DMS153 (cell line): ENCODE measurements at regions not wholly inside any gene's neighbourhood (a gene's known extent, or its start where the extent isn't known, plus 50 kb on each side); places are given as distances from the start of the nearest gene placed in this dataset.

Experiments used
- DNase-seq: peaks from one replicate; lab custom pipeline; 2025; lab: John Stamatoyannopoulos, UW

DNA sequence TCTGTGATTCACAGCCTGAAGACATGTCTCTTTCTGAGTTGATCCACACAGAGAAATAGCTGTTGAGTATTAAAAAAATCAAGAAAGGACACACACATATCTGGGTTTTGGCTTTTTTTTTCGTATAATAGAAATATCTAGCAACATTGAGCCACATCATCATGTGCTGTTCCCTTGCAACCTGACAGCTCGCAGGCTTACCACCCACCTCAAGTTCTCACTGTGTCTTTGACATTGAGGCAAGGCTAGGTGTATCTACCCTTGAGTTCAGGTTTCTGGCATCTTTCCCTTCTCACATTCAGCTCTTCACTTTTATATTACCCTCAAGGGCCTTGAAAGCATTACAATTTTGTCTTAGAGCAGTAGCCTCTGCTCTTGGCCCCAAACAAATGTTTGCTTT is 490.3 kb upstream of the KIRREL3 start:
- no peak for DNase-seq

DNA sequence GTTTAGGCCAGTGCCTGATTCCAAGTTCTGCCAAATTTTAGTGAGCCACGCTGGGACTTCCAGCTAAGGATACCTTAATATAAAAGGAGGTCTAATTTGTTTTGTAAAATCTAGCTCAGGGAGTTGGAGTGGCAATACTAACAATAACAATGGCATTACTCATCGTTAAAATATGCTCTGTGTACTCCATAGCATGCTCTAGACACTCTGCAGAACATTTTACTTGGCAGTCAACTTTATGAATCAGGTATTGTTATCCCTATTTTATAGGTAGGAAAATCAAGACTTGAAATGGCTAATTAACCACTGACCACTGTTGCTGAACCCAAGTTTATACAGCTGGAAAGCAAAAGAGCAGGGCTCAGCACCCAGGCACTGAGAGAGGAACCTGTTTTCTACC is 485.0 kb upstream of the KIRREL3 start:
- peak; percentile 27 for DNase-seq

DNA sequence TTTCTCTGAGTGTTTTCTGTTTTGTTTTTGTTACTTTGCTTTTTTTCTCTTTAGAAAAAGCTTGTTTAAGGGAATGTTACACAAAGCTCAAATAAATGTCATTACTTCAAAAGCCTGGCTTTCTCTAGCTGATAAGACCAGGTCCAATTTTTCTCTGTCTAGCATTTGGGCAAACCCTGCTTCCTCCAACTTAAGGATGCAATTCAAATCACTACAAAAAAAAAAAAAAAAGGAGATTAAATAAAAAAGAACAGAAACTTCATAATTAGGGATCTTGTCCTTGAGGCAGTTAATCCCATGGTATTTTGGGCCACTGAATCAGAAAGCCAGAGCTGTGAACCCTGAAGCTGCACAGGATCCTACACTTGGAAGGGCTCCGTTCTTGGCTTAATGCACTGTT is 480.8 kb upstream of the KIRREL3 start:
- DNase-seq = no peak

DNA sequence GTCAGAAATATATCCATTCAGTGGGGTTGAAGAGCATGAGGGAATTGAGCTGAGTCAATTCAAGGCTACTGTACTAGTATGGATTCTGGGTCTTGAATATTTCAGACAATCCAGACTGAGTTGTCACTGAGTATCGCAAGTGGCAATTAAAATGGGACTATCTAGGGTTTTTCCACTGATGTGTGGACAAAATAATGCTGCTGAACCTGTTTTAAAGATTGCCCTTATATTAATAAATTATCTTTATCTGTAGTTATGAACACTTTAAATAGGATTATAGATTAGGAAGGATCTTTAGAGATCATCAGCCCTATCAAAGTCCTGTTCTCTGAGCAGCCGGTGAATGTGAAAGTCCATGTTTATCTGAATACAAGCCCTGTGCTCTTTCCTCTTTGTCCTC is 478.3 kb upstream of the KIRREL3 start:
- no peak for DNase-seq

DNA sequence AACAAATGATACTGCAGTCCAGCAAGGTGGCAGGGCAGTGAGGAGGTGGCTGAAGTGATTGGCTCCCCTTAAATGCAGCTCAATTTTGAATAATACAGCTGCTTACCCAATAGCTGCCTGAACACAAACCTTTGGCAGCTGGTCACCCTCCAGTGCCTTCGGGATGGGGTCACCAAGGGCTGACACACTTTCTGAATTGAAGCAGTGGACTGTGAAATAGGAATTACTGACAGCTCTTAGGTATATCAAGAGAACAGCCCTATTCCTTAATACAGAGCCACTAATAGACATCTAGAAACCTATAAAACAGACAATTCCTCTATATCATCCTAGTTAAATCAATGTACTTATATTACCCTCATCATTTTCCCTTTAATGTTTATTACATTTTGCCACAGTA is 474.2 kb upstream of the KIRREL3 start:
- no peak for DNase-seq

DNA sequence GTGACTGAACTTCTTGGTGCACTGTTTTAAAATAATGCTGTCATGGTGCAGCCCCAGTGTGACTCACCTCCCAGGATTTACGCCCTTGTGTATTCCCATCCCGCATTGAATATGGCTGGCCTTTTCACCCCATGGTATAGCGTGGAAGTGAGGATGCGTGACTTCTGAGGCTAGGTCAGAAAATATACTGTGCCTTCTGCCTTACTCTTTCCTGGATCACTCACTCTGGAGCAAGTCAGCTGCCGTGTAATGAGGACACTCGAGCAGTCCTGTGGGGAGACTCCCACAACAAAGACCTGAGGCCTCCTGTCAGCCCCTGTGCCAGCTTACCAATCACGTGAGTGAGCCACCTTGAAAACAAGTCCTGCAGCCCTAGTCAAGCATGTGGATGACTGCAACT is 471.9 kb upstream of the KIRREL3 start:
- no peak for DNase-seq

DNA sequence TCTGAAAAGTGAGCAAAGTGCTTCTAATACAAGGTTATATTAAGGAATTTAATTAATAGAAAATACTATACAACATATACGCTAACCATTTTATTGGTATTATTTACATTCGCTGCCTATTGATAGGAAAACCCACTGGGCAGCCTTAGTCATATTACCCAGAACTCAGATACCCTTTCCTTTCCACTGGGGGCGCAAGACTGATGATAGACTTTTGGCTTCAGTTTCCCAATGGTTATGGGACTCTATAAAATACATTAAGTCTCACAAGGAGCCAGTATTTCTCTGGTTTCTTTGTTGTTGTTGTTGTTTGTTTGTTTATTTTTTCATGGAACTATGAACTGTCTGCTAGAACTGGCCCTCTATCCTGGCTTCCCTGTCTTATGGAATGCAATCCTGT is 471.1 kb upstream of the KIRREL3 start:
- no peak for DNase-seq

DNA sequence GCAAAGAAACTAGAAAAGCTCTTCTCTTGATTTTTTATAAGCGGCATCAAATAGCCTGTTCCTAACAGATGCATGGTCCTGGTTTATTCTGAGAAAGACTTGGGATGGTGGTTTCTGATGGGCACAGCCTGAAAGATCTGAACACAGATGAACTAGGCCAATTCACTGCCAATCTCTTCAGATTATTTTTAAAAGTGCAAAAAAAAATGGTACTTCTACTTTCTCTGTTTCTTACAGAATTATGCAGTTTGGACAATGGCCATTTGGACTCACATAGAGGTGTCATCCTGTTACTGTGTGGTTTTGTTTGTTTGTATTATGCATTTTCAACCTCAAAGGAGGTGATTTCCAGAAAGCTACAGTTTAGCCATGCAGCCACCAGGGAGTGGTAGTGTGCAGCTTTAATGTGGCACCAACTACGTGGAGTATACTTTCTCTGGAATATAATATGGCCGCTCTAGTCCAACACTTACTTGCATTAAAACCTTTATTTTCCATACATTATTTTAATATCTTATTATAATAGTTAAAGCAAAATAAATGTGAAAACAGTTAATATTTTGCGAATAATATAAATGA is 469.8 kb upstream of the KIRREL3 start:
- no peak for DNase-seq

DNA sequence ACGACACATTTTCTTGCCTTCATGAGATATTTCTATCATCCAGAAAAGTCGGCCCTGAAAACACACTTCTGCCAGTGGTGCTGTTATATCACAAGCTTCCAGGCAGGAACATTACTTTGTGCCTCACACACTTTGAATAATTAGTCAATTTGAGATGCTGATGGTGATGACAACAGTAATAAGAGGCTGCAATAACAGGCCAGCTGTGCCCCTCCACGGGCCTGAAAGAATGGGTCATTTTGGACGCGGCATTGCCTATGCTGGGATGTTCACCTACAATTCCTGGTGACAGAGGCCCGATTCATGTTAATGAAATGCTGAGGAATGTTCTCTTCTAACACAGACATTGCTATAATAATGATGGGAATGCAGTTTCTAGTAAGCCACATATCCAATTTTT is 463.8 kb upstream of the KIRREL3 start:
- no peak for DNase-seq

DNA sequence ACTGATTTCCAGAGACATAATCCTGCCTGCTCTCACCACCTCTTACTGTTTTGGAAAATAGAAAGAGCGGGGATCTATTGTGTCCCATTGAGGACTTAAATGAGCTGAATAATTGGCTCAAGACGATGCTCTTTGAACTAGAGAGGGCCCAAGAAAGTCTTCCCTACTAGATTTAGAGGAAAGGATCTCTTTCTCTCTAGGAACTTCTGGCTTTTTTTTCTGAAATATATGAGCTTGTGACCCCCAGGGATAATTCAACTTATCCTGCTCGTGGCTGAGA is 461.4 kb upstream of the KIRREL3 start:
- no peak for DNase-seq

DNA sequence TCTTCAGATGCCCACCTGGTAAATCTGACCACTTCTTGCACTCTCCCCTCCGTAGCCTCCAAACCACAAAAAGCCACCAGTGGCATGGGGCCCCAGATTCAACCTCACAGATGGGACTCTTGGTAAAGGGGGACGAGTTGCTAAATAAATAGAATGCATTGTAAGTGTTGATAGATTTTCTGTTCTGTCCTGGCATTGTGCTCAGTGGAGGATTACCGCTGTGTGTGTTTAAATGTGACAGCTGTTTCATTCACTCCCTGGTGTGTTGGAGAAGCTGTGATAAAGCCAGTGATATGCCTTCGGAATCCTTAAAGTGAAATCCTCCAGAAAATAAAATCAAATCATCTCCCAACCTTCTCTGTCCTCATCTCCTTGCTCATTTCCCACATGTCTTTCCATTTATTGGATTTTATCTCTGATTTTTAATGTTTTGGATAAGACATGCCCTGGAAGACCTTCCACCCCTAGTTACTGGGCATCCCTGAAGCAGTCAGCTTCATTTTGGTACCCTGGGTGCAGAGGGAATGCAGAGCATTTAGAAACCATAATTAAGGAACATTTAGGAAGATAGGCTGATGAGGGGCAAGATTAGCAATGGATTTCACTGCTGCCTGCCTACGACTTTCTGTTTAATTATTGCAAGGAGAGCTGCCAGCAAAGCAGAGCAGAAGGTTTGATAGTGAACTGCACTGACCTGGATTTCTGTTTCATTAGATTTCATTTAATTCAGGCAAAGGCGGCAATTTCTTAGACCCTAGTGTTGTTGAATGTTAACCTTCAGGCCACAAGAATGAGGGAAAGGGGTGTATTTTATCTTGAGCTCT is 460.9 kb upstream of the KIRREL3 start:
- DNase-seq = peak; percentile 26

DNA sequence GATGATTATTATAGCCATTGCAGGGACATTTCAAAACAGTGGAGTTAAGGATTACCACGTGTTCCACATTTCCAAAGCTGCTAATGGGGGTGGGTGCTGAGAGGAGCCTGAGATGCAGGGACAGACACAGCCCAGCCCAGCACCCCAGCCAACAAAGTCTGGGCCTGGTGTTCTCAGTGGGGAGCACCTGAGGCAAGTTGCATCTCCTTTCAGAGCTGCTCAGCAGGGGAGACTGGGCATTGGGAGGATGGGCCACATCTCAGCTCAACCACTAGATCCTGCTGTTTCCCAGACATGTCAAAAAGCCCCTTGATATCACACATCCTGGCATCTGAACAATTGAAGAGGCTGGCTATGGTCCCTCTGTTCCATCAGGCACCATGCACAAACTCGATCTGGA is 458.0 kb upstream of the KIRREL3 start:
- DNase-seq = no peak

DNA sequence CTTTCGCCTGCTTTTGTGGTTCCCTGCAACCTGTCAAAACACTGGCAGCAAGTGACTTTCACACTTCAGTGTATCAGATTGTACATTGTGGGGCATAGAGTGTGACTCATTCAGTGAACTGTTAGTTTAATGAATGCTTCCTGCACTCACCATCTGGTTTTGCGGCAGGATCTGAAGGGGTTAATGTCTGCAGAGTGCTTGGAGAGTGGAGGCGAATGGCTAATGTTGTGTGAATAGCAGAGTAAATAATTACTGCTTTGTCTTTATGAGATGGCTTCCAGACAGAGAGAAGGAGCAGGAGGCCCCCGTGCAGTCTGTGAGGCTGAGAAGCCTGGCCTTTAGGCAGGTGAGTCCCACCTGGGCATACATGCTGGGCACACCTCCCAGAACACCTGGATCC is 454.3 kb upstream of the KIRREL3 start:
- DNase-seq = peak; percentile 94

DNA sequence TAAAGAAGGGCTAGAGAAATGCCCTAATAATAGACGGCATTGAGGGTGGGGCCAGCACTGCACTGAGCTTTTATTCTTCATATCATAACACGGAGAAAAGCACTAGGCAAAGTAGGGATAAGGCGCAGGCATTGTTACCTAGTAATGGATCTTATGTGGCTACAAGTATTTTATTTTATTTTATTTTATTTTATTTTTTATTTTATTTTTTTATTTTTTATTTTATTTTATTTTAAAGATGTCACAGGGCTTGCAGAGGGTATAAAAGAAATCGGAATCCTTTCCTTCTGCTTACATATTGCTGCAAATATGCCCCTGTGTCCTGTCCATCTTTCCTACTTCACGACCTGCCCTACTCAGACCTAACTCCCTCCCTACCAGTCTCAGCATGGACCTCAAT is 452.0 kb upstream of the KIRREL3 start:
- no peak for DNase-seq

DNA sequence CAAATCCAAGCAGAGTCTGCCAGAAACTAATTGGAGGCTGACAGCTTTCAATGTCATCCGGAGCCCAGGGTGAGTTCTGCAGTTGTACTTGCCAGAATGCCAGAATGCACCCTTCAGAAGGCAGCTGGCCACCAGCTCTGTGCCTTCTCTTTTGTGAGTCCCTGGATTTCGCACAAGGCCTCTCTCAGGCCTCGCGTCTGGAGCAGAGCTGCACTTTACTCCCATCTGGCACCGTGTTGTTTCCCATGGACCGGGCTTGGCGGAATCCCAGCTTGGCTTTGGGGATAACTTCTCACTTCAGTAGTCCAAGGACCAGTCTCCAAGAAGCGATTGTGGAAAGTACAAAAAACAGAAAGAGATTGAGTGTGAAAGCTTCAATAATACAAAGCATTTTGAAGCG is 451.3 kb upstream of the KIRREL3 start:
- no peak for DNase-seq

DNA sequence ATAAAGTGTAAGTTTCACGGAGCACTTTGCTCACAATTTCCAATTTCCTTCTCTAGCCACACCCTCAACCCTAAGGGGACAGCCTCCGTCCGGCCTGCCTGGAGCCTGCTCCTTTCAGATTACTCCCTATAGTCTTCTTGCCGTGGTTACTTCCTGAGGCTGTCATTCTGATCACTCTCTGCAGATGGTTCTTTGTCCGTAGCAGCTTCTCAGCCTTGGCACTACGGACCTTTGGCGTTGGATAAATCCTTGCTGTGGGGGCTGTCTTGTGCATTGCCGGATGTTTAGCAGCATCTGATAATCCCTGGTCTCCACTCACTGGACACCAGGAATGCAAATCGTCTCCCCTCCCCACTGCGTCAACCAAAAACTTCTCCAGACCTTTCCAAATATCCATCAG is 447.5 kb upstream of the KIRREL3 start:
- DNase-seq = no peak

DNA sequence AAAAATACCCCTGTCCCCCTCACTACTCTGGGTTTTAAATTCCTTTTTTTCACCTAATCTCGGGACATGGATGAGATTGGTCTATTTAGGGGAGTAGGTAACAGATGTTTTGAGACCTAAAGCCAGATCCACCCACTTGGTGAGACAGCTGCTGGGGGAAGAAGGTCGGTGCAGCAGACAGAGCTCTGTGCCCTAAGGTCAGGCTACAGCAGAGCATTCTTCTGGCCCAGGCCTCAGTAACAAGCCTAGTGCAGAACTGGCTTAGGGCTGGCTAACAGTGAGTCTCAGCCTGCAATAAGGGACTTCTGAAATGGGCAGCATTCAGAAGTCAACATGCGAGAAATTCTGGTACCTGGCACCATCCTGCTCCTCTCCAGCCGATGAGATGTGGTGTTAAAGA is 444.9 kb upstream of the KIRREL3 start:
- no peak for DNase-seq

DNA sequence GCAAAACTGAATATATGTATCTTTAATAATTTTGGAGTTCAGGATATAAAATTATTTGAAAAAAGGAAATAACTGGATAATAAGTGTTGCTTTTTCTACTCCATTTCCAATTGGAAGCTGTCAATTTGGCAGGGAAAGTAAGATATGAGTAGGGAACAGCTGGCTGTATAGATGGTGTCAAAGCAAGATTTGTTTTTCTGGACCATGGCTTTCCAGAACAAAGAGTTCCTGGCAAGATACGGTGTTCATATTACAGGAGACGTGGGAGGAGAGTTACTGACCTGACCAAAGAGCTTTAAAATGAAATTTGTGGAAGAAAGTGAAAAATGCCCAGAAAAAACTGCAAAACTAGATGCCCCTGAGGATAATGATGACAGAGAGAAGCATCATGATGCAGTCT is 442.7 kb upstream of the KIRREL3 start:
- no peak for DNase-seq

DNA sequence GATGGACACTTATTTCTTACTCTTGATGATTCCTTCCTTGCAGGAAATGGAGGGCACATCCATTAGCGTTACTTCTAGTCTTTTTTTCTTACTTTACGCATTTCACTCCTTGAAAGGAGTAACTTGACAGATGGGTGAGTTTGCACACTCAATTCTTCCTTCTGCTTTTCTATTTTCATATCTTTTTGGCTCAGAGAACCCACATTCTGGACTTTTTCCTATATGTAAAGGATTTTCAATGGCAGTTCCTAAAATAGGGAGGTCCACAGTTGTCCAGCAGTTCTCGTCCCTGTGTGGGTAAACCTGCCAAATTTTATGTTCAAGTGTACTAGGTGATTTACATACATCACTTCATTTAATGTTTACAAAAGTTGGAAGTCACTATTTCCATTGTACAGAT is 440.0 kb upstream of the KIRREL3 start:
- no peak for DNase-seq

DNA sequence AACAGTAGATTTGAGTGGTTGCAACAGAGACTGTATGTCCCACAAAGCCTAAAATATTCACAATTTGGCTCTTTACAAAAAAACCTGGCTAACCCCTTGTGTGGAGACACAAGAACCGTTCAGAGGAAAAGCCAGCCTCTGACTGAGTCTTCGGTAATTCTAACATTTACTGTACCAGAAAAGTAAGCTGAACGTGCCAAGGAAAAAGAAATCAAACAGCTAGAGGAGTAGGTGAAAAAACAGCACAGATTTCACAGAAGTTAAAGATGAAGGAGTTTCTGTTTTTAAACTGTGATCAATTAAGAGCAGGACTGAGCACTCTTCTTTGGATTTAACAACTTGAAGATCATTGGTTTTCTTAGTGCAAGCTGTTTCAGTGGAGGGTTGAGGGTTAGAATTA is 424.7 kb upstream of the KIRREL3 start:
- no peak for DNase-seq

DNA sequence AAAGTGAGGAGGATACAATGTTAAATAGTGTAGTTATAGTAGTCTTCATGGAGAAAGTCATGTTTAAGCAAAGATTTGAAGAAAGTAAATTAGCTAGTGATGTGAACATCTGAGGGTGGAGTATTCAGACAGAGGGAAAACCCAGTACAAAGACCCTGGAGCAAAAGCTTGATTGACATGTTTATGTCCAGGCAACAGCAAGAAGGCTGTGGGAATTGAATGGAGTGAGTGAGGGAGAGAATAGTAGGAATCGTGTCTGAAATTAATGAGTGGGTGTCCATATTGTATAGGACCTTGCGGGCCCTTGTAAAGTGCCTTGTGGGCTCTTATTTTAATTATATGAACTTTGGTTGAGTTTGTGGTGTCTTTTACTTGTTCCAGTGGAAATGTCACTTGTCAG is 424.1 kb upstream of the KIRREL3 start:
- no peak for DNase-seq

DNA sequence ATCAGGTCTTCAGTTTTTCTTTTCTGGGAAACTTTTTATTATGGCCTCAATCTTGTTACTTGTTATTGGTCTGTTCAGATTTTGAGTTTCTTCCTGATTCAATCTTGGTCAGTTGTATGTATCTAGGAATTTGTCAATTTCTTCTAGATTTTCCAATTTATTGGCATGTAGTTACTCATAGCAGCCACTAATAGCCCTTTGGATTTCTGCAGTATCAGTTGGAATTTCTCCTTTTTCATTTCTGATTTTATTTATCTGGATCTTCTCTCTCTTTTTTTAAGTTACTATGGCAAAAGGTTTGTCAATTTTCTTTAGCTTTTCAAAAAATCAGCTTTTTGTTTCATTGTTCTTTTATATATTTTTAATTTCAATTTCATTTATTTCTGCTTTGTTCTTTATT is 419.6 kb upstream of the KIRREL3 start:
- no peak for DNase-seq

DNA sequence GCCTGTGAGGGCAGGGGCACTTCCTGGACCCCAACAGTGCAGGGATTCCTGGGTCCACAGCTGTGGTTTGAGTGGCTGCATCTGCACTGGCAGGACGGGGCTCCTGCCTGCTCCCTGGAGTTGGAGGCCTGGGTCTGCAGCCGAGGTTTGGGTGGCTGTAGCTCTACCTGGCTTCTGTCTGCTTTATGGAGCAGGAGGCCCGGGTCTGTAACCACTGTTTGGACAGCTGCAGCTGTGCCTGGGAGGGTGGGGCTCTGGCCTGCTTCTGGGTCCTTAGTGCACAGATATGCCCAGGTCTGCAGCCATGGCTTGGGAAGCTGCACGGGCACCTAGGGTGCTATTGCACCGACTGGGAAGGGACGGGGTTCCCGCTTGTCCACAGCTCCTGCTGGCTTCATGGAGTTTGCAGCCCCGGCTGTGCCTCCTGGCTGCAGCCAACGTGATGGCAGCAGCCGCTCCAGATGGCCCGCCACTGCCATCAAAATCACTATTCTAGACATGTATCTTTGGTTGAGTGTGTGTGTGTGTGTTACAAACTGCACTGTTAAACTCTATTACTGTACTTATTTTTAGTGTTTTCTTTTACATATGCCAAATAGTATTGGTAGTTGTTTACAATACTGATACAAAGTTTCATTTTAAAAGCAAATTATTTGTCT is 412.3 kb upstream of the KIRREL3 start:
- DNase-seq = peak; percentile 35

DNA sequence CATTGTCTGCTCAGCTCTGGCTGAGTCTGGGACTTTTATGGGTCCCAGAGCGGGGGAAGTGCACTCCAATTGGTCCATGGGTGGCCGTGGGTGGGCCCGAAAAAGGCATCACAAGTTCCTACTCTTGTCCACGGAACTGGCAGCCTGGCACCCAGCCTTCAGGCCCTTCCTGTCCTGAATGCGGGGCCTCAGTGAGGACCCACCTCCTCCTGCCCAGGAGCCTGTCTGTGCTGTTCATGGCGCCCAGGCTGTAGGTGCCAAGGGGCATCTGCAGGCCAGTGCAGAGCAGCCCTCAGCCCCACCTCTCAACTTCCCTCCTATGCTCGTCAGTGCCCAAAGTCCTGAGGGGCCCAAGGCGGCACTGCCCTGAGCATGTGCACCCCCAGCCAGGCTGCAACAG is 411.7 kb upstream of the KIRREL3 start:
- DNase-seq = no peak
